Neural progenitor cell (in vitro differentiated cells): ENCODE measurements at regions not wholly inside any gene's neighbourhood (a gene's known extent, or its start where the extent isn't known, plus 50 kb on each side); places are given as distances from the start of the nearest gene placed in this dataset.

Experiments
- DNase-seq: peaks from one replicate; pipeline ENCODE4 v3.0.0-alpha.2; 2016; ENCODE audit warnings: low spot score
- H2AFZ ChIP-seq: fragments of 200-600 bp; sonication (generic); replicated peaks from 2 replicates; pipeline ENCODE4 v1.6.1; 2016; ENCODE audit warnings: antibody characterized with exemption
- H3F3A ChIP-seq: fragments of 200-600 bp; sonication (generic); 2 replicates; pipeline ENCODE4 v1.6.1; 2016; ENCODE audit warnings: antibody characterized with exemption, low read depth
- H3K27ac ChIP-seq: fragments of 200-600 bp; sonication (generic); 2 replicates; pipeline ENCODE4 v1.5.1; 2016; ENCODE audit warnings: mild to moderate bottlenecking
- H3K27me3 ChIP-seq: fragments of 200-600 bp; sonication (generic); 2 replicates; pipeline ENCODE4 v1.6.1; 2016; ENCODE audit warnings: mild to moderate bottlenecking, moderate library complexity
- H3K36me3 ChIP-seq: fragments of 200-600 bp; sonication (generic); 2 replicates; pipeline ENCODE4 v1.5.1; 2016
- H3K4me1 ChIP-seq: fragments of 200-600 bp; sonication (generic); 2 replicates; pipeline ENCODE4 v1.6.1; 2016; ENCODE audit warnings: mixed run types
- H3K4me2 ChIP-seq: fragments of 200-600 bp; sonication (generic); 2 replicates; pipeline ENCODE4 v1.6.1; 2016
- H3K4me3 ChIP-seq: fragments of 200-600 bp; sonication (generic); 2 replicates; pipeline ENCODE4 v1.5.1; 2016
- H3K79me2 ChIP-seq: fragments of 200-600 bp; sonication (generic); 2 replicates; pipeline ENCODE4 v1.6.1; 2016; ENCODE audit warnings: low read depth
- H3K9ac ChIP-seq: fragments of 200-600 bp; sonication (generic); 2 replicates; pipeline ENCODE4 v1.6.1; 2016
- H3K9me3 ChIP-seq: fragments of 200-600 bp; sonication (generic); 2 replicates; pipeline ENCODE4 v1.5.1; 2016; ENCODE audit warnings: low read depth
- H4K20me1 ChIP-seq: fragments of 200-600 bp; sonication (generic); 2 replicates; pipeline ENCODE4 v1.6.1; 2016; ENCODE audit warnings: low read depth
- H3K27ac Mint-ChIP-seq: 3 replicates; pipeline ENCODE4 v1.8.0; 2021; ENCODE audit warnings: mixed read lengths
- H3K27me3 Mint-ChIP-seq: 2 replicates; pipeline ENCODE4 v1.8.0; 2022; ENCODE audit warnings: low read depth, mild to moderate bottlenecking, inconsistent platforms, moderate library complexity, mixed read lengths; ENCODE audit not compliant: insufficient read depth
- H3K36me3 Mint-ChIP-seq: 3 replicates; pipeline ENCODE4 v1.8.0; 2021; ENCODE audit warnings: mixed read lengths
- H3K4me1 Mint-ChIP-seq: 3 replicates; pipeline ENCODE4 v1.8.0; 2021; ENCODE audit warnings: mixed read lengths
- H3K4me3 Mint-ChIP-seq: 3 replicates; pipeline ENCODE4 v1.8.0; 2021; ENCODE audit warnings: mild to moderate bottlenecking, moderate library complexity, mixed read lengths
- H3K9me3 Mint-ChIP-seq: 3 replicates; pipeline ENCODE4 v1.8.0; 2020; ENCODE audit warnings: mixed read lengths
- CTCF ChIP-seq: fragments of 200-600 bp; sonication (generic); IDR thresholded peaks from 2 replicates; pipeline ENCODE4 v1.5.1; 2017; ENCODE audit warnings: antibody characterized with exemption, mild to moderate bottlenecking
- EZH2 ChIP-seq: fragments of 200-600 bp; sonication (generic); IDR thresholded peaks from 2 replicates; pipeline ENCODE4 v1.6.1; 2017; ENCODE audit warnings: antibody characterized with exemption, mild to moderate bottlenecking, moderate library complexity
- EZH2phosphoT487 ChIP-seq: fragments of 200-600 bp; sonication (generic); IDR thresholded peaks from 2 replicates; pipeline ENCODE4 v1.6.1; 2017; ENCODE audit warnings: antibody characterized with exemption

GRCh38 chr5:158292981-158293380 is 434.0 kb upstream of the CLINT1 start:
- H3K9me3 Mint-ChIP-seq, result peaks cover 26% of the 10 kb centered on the region

GRCh38 chr5:158289967-158290366 is 431.0 kb upstream of the CLINT1 start:
- H3F3A ChIP-seq, result no peaks in the 10 kb centered on the region
- no peak overlapping the region for H3K9ac ChIP-seq
- H3K4me3 ChIP-seq, result no peak overlapping the region
- Mint-ChIP-seq H3K4me3 (no peak overlapping the region), H3K27me3 (peaks cover 5% of the 10 kb centered on the region), H3K9me3 (peaks cover 10% of the 10 kb centered on the region), H3K4me1 (peaks cover 22% of the 10 kb centered on the region), H3K36me3 (no peaks in the 10 kb centered on the region), H3K27ac (no peak overlapping the region)
- no peaks in the 10 kb centered on the region for H3K9me3 ChIP-seq
- no peak for TF ChIP-seq CTCF
- no peak for TF ChIP-seq EZH2phosphoT487
- no peak for TF ChIP-seq EZH2
- no peak for DNase-seq
- no peak overlapping the region for H3K4me2 ChIP-seq
- H3K79me2 ChIP-seq, result no peaks in the 10 kb centered on the region
- no peak overlapping the region for H2AFZ ChIP-seq
- no peaks in the 10 kb centered on the region for H3K36me3 ChIP-seq
- peaks cover 11% of the 10 kb centered on the region for H3K4me1 ChIP-seq
- H3K27ac ChIP-seq, result no peak overlapping the region
- no peaks in the 10 kb centered on the region for H4K20me1 ChIP-seq
- H3K27me3 ChIP-seq, result no peaks in the 10 kb centered on the region

More at GRCh38 chr5:158292981-158293380, 434.0 kb upstream of the CLINT1 start:
- H3K27ac Mint-ChIP-seq, result no peak overlapping the region
- Histone ChIP-seq H2AFZ (no peak overlapping the region), H3K9me3 (no peaks in the 10 kb centered on the region), H3K4me2 (no peak overlapping the region), H3K36me3 (no peaks in the 10 kb centered on the region), H3F3A (no peaks in the 10 kb centered on the region), H3K9ac (no peak overlapping the region), H3K27me3 (no peaks in the 10 kb centered on the region), H3K4me1 (peaks cover 11% of the 10 kb centered on the region), H3K79me2 (no peaks in the 10 kb centered on the region), H3K4me3 (no peak overlapping the region), H4K20me1 (no peaks in the 10 kb centered on the region), H3K27ac (no peak overlapping the region)
- H3K27me3 Mint-ChIP-seq, result peaks cover 5% of the 10 kb centered on the region
- no peaks in the 10 kb centered on the region for H3K36me3 Mint-ChIP-seq
- no peak for DNase-seq
- TF ChIP-seq EZH2 (no peak), EZH2phosphoT487 (no peak), CTCF (no peak)
- H3K4me3 Mint-ChIP-seq, result no peak overlapping the region
- H3K4me1 Mint-ChIP-seq, result peaks cover 17% of the 10 kb centered on the region

- H3K4me2 ChIP-seq, result no peak overlapping the region
- Mint-ChIP-seq H3K4me1 (peaks cover 22% of the 10 kb centered on the region), H3K9me3 (peaks cover 6% of the 10 kb centered on the region), H3K4me3 (no peak overlapping the region), H3K36me3 (no peaks in the 10 kb centered on the region), H3K27ac (peak overlapping the region; percentile 14), H3K27me3 (peaks cover 2% of the 10 kb centered on the region)
- H2AFZ ChIP-seq, result peak overlapping the region; percentile 36
- no peaks in the 10 kb centered on the region for H3F3A ChIP-seq
- no peak overlapping the region for H3K27ac ChIP-seq
- H3K4me3 ChIP-seq, result no peak overlapping the region
- H3K27me3 ChIP-seq, result no peaks in the 10 kb centered on the region
- H3K36me3 ChIP-seq, result no peaks in the 10 kb centered on the region
- TF ChIP-seq EZH2phosphoT487, result no peak
- no peak for TF ChIP-seq CTCF
- TF ChIP-seq EZH2, result no peak
- no peak for DNase-seq
- no peak overlapping the region for H3K9ac ChIP-seq
- no peaks in the 10 kb centered on the region for H3K79me2 ChIP-seq
- no peaks in the 10 kb centered on the region for H3K9me3 ChIP-seq
- H4K20me1 ChIP-seq, result no peaks in the 10 kb centered on the region
- H3K4me1 ChIP-seq, result peaks cover 11% of the 10 kb centered on the region
Measured at GRCh38 chr5:158288272-158288657, 429.3 kb upstream of the CLINT1 start.
